ENCODE measurements at regions not wholly inside any gene's neighbourhood (a gene's known extent, or its start where the extent isn't known, plus 50 kb on each side); places are given as distances from the start of the nearest gene placed in this dataset.

DNA sequence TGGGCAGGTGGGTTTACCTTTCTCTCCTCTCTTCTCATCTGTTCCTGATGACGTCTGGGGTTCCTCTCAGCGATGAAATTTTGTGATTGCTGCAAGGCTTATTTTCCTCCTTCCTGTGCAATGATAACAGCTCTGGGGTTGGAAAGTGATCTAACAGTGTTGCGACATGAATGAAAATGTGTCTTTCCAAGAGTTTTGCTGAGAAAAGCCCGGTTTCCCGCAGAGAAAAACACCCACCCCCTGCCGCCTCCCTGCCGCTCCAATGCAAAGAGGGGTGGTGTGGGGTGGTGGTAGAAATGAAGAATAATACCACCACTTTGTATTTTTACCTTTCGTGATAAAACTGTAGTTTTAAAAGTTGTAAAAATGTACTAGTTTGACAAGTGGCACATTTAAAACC is 232.0 kb downstream of the OLFM4 start:
- TF ChIP-seq, protein P1, sequence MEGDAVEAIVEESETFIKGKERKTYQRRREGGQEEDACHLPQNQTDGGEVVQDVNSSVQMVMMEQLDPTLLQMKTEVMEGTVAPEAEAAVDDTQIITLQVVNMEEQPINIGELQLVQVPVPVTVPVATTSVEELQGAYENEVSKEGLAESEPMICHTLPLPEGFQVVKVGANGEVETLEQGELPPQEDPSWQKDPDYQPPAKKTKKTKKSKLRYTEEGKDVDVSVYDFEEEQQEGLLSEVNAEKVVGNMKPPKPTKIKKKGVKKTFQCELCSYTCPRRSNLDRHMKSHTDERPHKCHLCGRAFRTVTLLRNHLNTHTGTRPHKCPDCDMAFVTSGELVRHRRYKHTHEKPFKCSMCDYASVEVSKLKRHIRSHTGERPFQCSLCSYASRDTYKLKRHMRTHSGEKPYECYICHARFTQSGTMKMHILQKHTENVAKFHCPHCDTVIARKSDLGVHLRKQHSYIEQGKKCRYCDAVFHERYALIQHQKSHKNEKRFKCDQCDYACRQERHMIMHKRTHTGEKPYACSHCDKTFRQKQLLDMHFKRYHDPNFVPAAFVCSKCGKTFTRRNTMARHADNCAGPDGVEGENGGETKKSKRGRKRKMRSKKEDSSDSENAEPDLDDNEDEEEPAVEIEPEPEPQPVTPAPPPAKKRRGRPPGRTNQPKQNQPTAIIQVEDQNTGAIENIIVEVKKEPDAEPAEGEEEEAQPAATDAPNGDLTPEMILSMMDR (IDR thresholded peaks at IDR 0.05), result no peak
- no peak for TF ChIP-seq POLR2A (IDR thresholded peaks at IDR 0.05)

Data from uterus (tissue), 2 donors.